Upper lobe of left lung (tissue), 6 donors: ENCODE measurements at regions not wholly inside any gene's neighbourhood (a gene's known extent, or its start where the extent isn't known, plus 50 kb on each side); places are given as distances from the start of the nearest gene placed in this dataset.

Experiments
- ATAC-seq, 2 donors: fragments of 200-7000 bp; cut with Tn5 transposase; one replicate each; pipeline ENCODE4 v1.9.1; 2022; ENCODE audit warnings: mild to moderate bottlenecking in 2 of 2, moderate library complexity in 2 of 2; ENCODE audit not compliant: low FRiP score in 2 of 2
- DNase-seq, 2 donors: peaks; one replicate each; pipeline ENCODE4 v3.0.0-alpha.2; 2019 to 2020
- H3K27ac ChIP-seq, 4 donors: fragments of 200-600 bp; sonication (generic); one replicate each; pipeline ENCODE4 v1.5.1; 2016 to 2019
- H3K27me3 ChIP-seq, 4 donors: fragments of 200-600 bp; sonication (generic); one replicate each; pipeline ENCODE4 v1.5.1; 2017 to 2019
- H3K36me3 ChIP-seq, 4 donors: fragments of 200-600 bp; sonication (generic); one replicate each; pipeline ENCODE4 v1.5.1; 2016 to 2019
- H3K4me1 ChIP-seq, 4 donors: fragments of 200-600 bp; sonication (generic); one replicate each; pipeline ENCODE4 v1.5.1; 2018 to 2019
- H3K4me3 ChIP-seq, 4 donors: fragments of 200-600 bp; sonication (generic); one replicate each; pipeline ENCODE4 v1.5.1; 2017 to 2019; ENCODE audit warnings: mild to moderate bottlenecking in 2 of 4, moderate library complexity in 1 of 4
- H3K9me3 ChIP-seq, 4 donors: fragments of 200-600 bp; sonication (generic); one replicate each; pipeline ENCODE4 v1.5.1; 2018 to 2019
- CTCF ChIP-seq, 6 experiments: fragments of 450-650 bp in 4 of 6; fragments of 200-600 bp in 2 of 6; sonication (generic) in 2 of 6; IDR thresholded peaks; one replicate each; pipeline ENCODE4 v1.5.1; 2016 to 2019; ENCODE audit warnings: antibody characterized with exemption in 6 of 6
- EP300 ChIP-seq, 4 donors: sonication (generic); formaldehyde crosslinking; IDR thresholded peaks; one replicate each; pipeline ENCODE4 v1.5.1; 2017; ENCODE audit warnings: antibody characterized with exemption in 4 of 4, control low read depth in 2 of 4
- POLR2A ChIP-seq, 4 donors: fragments of 450-650 bp; IDR thresholded peaks; one replicate each; pipeline ENCODE4 v1.5.1; 2016 to 2017; ENCODE audit warnings: antibody characterized with exemption in 4 of 4, mild to moderate bottlenecking in 2 of 4
- POLR2AphosphoS5 ChIP-seq, 2 donors: sonication (generic); formaldehyde crosslinking; IDR thresholded peaks; one replicate each; pipeline ENCODE4 v1.5.1; 2017; ENCODE audit warnings: antibody characterized with exemption in 2 of 2
- WGBS, 2 donors: methylation state at CpG; one replicate each; pipeline ENCODE4 v1.1.5; 2017 to 2018; 5-methylcytosine and 5-hydroxymethylcytosine counted together
- donor health status: DM: no; HTN: no; CAD: no; lungs with moderate emphysema.
- donor health status: DM: no; HTN: yes; CAD: no; lungs with severe emphysema.

- H3K27me3 ChIP-seq: no peaks in the 10 kb centered on the region
- peak overlapping the region in 2 of 4 donors; percentile 16 to 19 for H3K27ac ChIP-seq
- WGBS, 2 donors: 39 to 50% methylated on average over 3 of the region's 3 CpGs
- no peaks in the 10 kb centered on the region for H3K36me3 ChIP-seq
- ATAC-seq: peak; percentile 32 to 79
- DNase-seq: peak in 1 of 2 donors; percentile 51
- no peak overlapping the region for H3K4me3 ChIP-seq
- H3K4me1 ChIP-seq: peaks cover 6 to 17% (median 11%) of the 10 kb centered on the region in 4 donors
- no peaks in the 10 kb centered on the region for H3K9me3 ChIP-seq
- TF ChIP-seq EP300 (IDR thresholded peaks at IDR 0.05): no peak
- TF ChIP-seq POLR2AphosphoS5 (IDR thresholded peaks at IDR 0.05): no peak
- TF ChIP-seq POLR2A (IDR thresholded peaks at IDR 0.05): no peak
- TF ChIP-seq CTCF (IDR thresholded peaks at IDR 0.05): no peak
These were observed 265.0 kb downstream of the OPA1 start for GRCh38 chr3:193857996-193858395.

- WGBS, 2 donors: 88 to 91% methylated on average over 3 of the region's 3 CpGs
- no peak for TF ChIP-seq CTCF (IDR thresholded peaks at IDR 0.05)
- TF ChIP-seq EP300 (IDR thresholded peaks at IDR 0.05): no peak
- TF ChIP-seq POLR2AphosphoS5 (IDR thresholded peaks at IDR 0.05): no peak
- no peak for TF ChIP-seq POLR2A (IDR thresholded peaks at IDR 0.05)
- no peaks in the 10 kb centered on the region for H3K9me3 ChIP-seq
- H3K27me3 ChIP-seq: no peaks in the 10 kb centered on the region
- H3K4me1 ChIP-seq: peaks cover 0 to 10% (median 3%) of the 10 kb centered on the region in 4 donors
- H3K27ac ChIP-seq: no peak overlapping the region
- DNase-seq (no peak), ATAC-seq (no peak)
- no peaks in the 10 kb centered on the region for H3K36me3 ChIP-seq
- H3K4me3 ChIP-seq: no peak overlapping the region
These were observed 266.2 kb downstream of the OPA1 start for GRCh38 chr3:193859195-193859594.

- no peak overlapping the region for H3K4me3 ChIP-seq
- ATAC-seq (no peak), DNase-seq (no peak)
- whole genome bisulfite sequencing, 2 donors: 74 to 84% methylated on average over 2 of the region's 2 CpGs
- H3K27ac ChIP-seq: no peak overlapping the region
- no peaks in the 10 kb centered on the region for H3K9me3 ChIP-seq
- TF ChIP-seq POLR2A (IDR thresholded peaks at IDR 0.05) (no peak), EP300 (IDR thresholded peaks at IDR 0.05) (no peak), POLR2AphosphoS5 (IDR thresholded peaks at IDR 0.05) (no peak), CTCF (IDR thresholded peaks at IDR 0.05) (no peak)
- no peaks in the 10 kb centered on the region for H3K27me3 ChIP-seq
- peaks cover 0 to 10% (median 3%) of the 10 kb centered on the region in 4 donors for H3K4me1 ChIP-seq
- no peaks in the 10 kb centered on the region for H3K36me3 ChIP-seq
These were observed 268.0 kb downstream of the OPA1 start for GRCh38 chr3:193861012-193861411.

GRCh38 chr3:193862843-193863242 lies 269.8 kb downstream of the OPA1 start:
- DNase-seq (no peak), ATAC-seq (no peak)
- Histone ChIP-seq H3K36me3 (no peaks in the 10 kb centered on the region), H3K9me3 (no peaks in the 10 kb centered on the region), H3K27me3 (no peaks in the 10 kb centered on the region), H3K4me1 (peaks cover 0 to 10% (median 3%) of the 10 kb centered on the region in 4 donors), H3K4me3 (no peak overlapping the region), H3K27ac (no peak overlapping the region)
- no peak for TF ChIP-seq CTCF (IDR thresholded peaks at IDR 0.05)
- TF ChIP-seq POLR2A (IDR thresholded peaks at IDR 0.05): no peak
- TF ChIP-seq EP300 (IDR thresholded peaks at IDR 0.05): no peak
- no peak for TF ChIP-seq POLR2AphosphoS5 (IDR thresholded peaks at IDR 0.05)
- 83 to 87% methylated on average over 4 of the region's 4 CpGs for WGBS, 2 donors

- ATAC-seq: no peak
- Histone ChIP-seq H3K36me3 (no peaks in the 10 kb centered on the region), H3K27me3 (no peaks in the 10 kb centered on the region), H3K4me3 (no peak overlapping the region), H3K4me1 (peaks cover 0 to 2% (median 0%) of the 10 kb centered on the region in 4 donors), H3K9me3 (no peaks in the 10 kb centered on the region), H3K27ac (no peak overlapping the region)
- no peak for DNase-seq
- no peak for TF ChIP-seq EP300 (IDR thresholded peaks at IDR 0.05)
- no peak for TF ChIP-seq CTCF (IDR thresholded peaks at IDR 0.05)
- no peak for TF ChIP-seq POLR2A (IDR thresholded peaks at IDR 0.05)
- TF ChIP-seq POLR2AphosphoS5 (IDR thresholded peaks at IDR 0.05): no peak
- 85 to 91% methylated on average over 7 to 9 of the region's 9 CpGs for WGBS, 2 donors
These were observed 270.8 kb downstream of the OPA1 start for GRCh38 chr3:193863657-193864357.
